Mesendoderm (in vitro differentiated cells): ENCODE measurements at regions not wholly inside any gene's neighbourhood (a gene's known extent, or its start where the extent isn't known, plus 50 kb on each side); places are given as distances from the start of the nearest gene placed in this dataset.
"Not testable (repeated sequence)": the region's sequence is repeated elsewhere in the genome, so short reads cannot be mapped to it uniquely, and the experiment has no call there.

Experiments
- DNase-seq: peaks from one replicate; pipeline ENCODE4 v3.0.0; 2013
- H2AK5ac ChIP-seq: 2 replicates; pipeline ENCODE4 v1.6.1; 2013; ENCODE audit warnings: low read length, inconsistent platforms
- H2BK120ac ChIP-seq: 2 replicates; pipeline ENCODE4 v1.6.1; 2013; ENCODE audit warnings: low read depth, mild to moderate bottlenecking, low read length, moderate library complexity, mixed read lengths
- H2BK15ac ChIP-seq: replicated peaks from 2 replicates; pipeline ENCODE4 v1.6.1; 2013; ENCODE audit warnings: low read depth, mild to moderate bottlenecking, moderate library complexity
- H2BK5ac ChIP-seq: 2 replicates; pipeline ENCODE4 v1.6.1; 2013; ENCODE audit warnings: low read length, inconsistent platforms
- H3K18ac ChIP-seq: 2 replicates; pipeline ENCODE4 v1.6.1; 2013; ENCODE audit warnings: mild to moderate bottlenecking, low read length, mixed read lengths
- H3K23ac ChIP-seq: one replicate; pipeline ENCODE4 v1.6.1; 2013; ENCODE audit warnings: low read length
- H3K27ac ChIP-seq: 2 replicates; pipeline ENCODE4 v1.5.1; 2013; ENCODE audit warnings: low read depth, mild to moderate bottlenecking, inconsistent platforms, low read length, moderate library complexity
- H3K27me3 ChIP-seq: 2 replicates; pipeline ENCODE4 v1.6.1; 2013; ENCODE audit warnings: low read length, control low read depth, mild to moderate bottlenecking, inconsistent platforms; ENCODE audit not compliant: insufficient read depth, poor library complexity
- H3K36me3 ChIP-seq: 2 replicates; pipeline ENCODE4 v1.6.1; 2013; ENCODE audit warnings: low read length, inconsistent platforms; ENCODE audit not compliant: control insufficient read depth, insufficient read depth
- H3K4ac ChIP-seq: one replicate; pipeline ENCODE4 v1.6.1; 2013; ENCODE audit warnings: low read depth, mild to moderate bottlenecking, low read length, moderate library complexity
- H3K4me1 ChIP-seq: 2 replicates; pipeline ENCODE4 v1.6.1; 2013; ENCODE audit warnings: low read depth, low read length, inconsistent platforms; ENCODE audit not compliant: control insufficient read depth
- H3K4me2 ChIP-seq: 2 replicates; pipeline ENCODE4 v1.6.1; 2013; ENCODE audit warnings: low read length
- H3K4me3 ChIP-seq: 2 replicates; pipeline ENCODE4 v1.5.1; 2013; ENCODE audit warnings: mild to moderate bottlenecking, low read length
- H3K56ac ChIP-seq: one replicate; pipeline ENCODE4 v1.6.1; 2013; ENCODE audit warnings: low read length
- H3K79me1 ChIP-seq: 2 replicates; pipeline ENCODE4 v1.6.1; 2013; ENCODE audit warnings: low read length, inconsistent platforms
- H3K79me2 ChIP-seq: 2 replicates; pipeline ENCODE4 v1.6.1; 2013; ENCODE audit warnings: mild to moderate bottlenecking, low read length; ENCODE audit not compliant: control insufficient read depth, insufficient read depth
- H3K9ac ChIP-seq: 2 replicates; pipeline ENCODE4 v1.6.1; 2013; ENCODE audit warnings: low read length, inconsistent platforms
- H4K5ac ChIP-seq: one replicate; pipeline ENCODE4 v1.6.1; 2013; ENCODE audit warnings: low read length
- H4K8ac ChIP-seq: one replicate; pipeline ENCODE4 v1.6.1; 2013; ENCODE audit warnings: low read depth, mild to moderate bottlenecking, control low read depth, low read length, moderate library complexity
- WGBS: extraction: QIAGEN DNeasy Blood & Tissue Kit; methylation state at CpG from one replicate; pipeline ENCODE4 v1.1.7; 2013; ENCODE audit warnings: low lambda C conversion rate, missing lambda C conversion rate; ENCODE audit not compliant: insufficient coverage; ENCODE audit errors: extremely low coverage; 5-methylcytosine and 5-hydroxymethylcytosine counted together

DNA sequence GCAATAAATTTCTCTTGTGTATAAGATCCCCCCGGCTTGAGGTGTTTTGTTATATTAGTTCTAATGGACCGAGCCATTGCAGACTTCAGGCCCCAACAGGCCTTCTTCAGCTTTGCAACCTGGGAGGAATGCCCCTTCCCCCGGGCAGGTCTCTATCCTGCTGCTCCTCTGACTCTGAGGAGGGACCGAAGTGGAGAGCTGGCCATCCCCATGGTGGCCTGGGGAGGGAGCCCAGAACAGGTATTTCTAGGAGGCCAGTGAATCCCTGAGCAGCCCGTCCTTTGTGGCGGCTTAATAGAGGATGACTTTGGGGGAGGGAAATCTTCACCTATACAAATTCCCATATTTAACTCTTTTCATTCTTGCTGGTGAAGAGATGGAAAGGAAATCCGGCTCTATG lies 715.8 kb upstream of the SOX11 start:
- no peak overlapping the region for H3K4me2 ChIP-seq
- no peak overlapping the region for H3K18ac ChIP-seq
- H3K36me3 ChIP-seq: no peaks in the 10 kb centered on the region
- H4K5ac ChIP-seq: no peak overlapping the region
- no peak overlapping the region for H3K23ac ChIP-seq
- no peak overlapping the region for H4K8ac ChIP-seq
- no peak overlapping the region for H3K4ac ChIP-seq
- H3K79me1 ChIP-seq: no peaks in the 10 kb centered on the region
- no peaks in the 10 kb centered on the region for H3K4me1 ChIP-seq
- no peak overlapping the region for H2BK120ac ChIP-seq
- no peak overlapping the region for H3K4me3 ChIP-seq
- no peak overlapping the region for H3K56ac ChIP-seq
- no peaks in the 10 kb centered on the region for H3K79me2 ChIP-seq
- no peak overlapping the region for H2BK15ac ChIP-seq
- no peaks in the 10 kb centered on the region for H3K27me3 ChIP-seq
- no peak overlapping the region for H2BK5ac ChIP-seq
- WGBS: no CpG with 5 or more reads among the region's 7 CpGs
- H3K9ac ChIP-seq: no peak overlapping the region
- DNase-seq: peak; percentile 54
- H3K27ac ChIP-seq: no peak overlapping the region
- no peak overlapping the region for H2AK5ac ChIP-seq

- no peaks in the 10 kb centered on the region for H3K36me3 ChIP-seq
- WGBS: no CpG with 5 or more reads among the region's 11 CpGs
- H4K8ac ChIP-seq: no peak overlapping the region
- H2BK120ac ChIP-seq: no peak overlapping the region
- no peak overlapping the region for H3K4me3 ChIP-seq
- no peaks in the 10 kb centered on the region for H3K79me2 ChIP-seq
- H3K23ac ChIP-seq: no peak overlapping the region
- no peaks in the 10 kb centered on the region for H3K4me1 ChIP-seq
- no peak overlapping the region for H3K4ac ChIP-seq
- H2BK5ac ChIP-seq: no peak overlapping the region
- no peak overlapping the region for H4K5ac ChIP-seq
- no peak overlapping the region for H3K27ac ChIP-seq
- H3K27me3 ChIP-seq: no peaks in the 10 kb centered on the region
- no peak for DNase-seq
- no peak overlapping the region for H3K4me2 ChIP-seq
- no peak overlapping the region for H3K18ac ChIP-seq
- no peak overlapping the region for H3K9ac ChIP-seq
- no peak overlapping the region for H3K56ac ChIP-seq
- no peak overlapping the region for H2BK15ac ChIP-seq
- no peak overlapping the region for H2AK5ac ChIP-seq
- H3K79me1 ChIP-seq: no peaks in the 10 kb centered on the region
Observed at GRCh38 chr2:4979111-4979510, 713.1 kb upstream of the SOX11 start.

DNA sequence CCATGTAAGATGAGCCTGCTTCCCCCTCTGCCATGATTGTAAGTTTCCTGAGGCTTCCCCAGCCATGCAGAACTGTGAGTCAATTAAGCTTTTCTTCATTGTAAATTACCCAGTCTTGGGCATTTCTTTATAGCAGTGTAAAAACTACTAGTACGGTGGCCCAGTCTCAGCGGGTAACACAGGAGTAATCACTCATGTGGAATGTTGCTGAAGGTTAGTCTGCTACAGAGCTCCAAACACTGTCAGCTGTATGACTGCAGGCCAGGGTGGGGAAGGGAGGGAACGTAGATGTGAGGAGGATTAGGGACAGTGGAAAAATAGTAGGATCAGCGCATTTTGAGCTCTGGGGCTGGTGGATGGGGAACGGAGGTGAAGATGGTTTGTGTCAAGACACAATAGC lies 711.2 kb upstream of the SOX11 start:
- WGBS: no CpG with 5 or more reads among the region's 5 CpGs
- Histone ChIP-seq H3K4me3 (no peak overlapping the region), H3K4me2 (no peak overlapping the region), H3K4ac (no peak overlapping the region), H3K27ac (no peak overlapping the region), H4K5ac (no peak overlapping the region), H2BK15ac (no peak overlapping the region), H2AK5ac (no peak overlapping the region), H3K79me1 (no peaks in the 10 kb centered on the region), H3K18ac (no peak overlapping the region), H3K36me3 (no peaks in the 10 kb centered on the region), H3K23ac (no peak overlapping the region), H2BK5ac (no peak overlapping the region), H4K8ac (no peak overlapping the region), H3K79me2 (no peaks in the 10 kb centered on the region), H3K27me3 (no peaks in the 10 kb centered on the region), H3K4me1 (no peaks in the 10 kb centered on the region), H3K56ac (no peak overlapping the region), H3K9ac (no peak overlapping the region), H2BK120ac (no peak overlapping the region)
- peak; percentile 15 for DNase-seq

GRCh38 chr2:4981802-4982409 lies 710.3 kb upstream of the SOX11 start:
- Histone ChIP-seq H2BK15ac (no peak overlapping the region), H3K79me2 (no peaks in the 10 kb centered on the region), H3K4ac (no peak overlapping the region), H3K27ac (no peak overlapping the region), H3K4me1 (no peaks in the 10 kb centered on the region), H3K9ac (no peak overlapping the region), H3K56ac (no peak overlapping the region), H3K4me3 (no peak overlapping the region), H2BK120ac (no peak overlapping the region), H3K18ac (no peak overlapping the region), H4K5ac (no peak overlapping the region), H3K23ac (no peak overlapping the region), H3K79me1 (no peaks in the 10 kb centered on the region), H2BK5ac (no peak overlapping the region), H3K27me3 (no peaks in the 10 kb centered on the region), H2AK5ac (no peak overlapping the region), H3K4me2 (no peak overlapping the region), H3K36me3 (no peaks in the 10 kb centered on the region), H4K8ac (no peak overlapping the region)
- WGBS: no CpG with 5 or more reads among the region's 1 CpG
- DNase-seq: no peak

- not testable (repeated sequence) for H3K4me1 ChIP-seq, H3K18ac ChIP-seq, H4K8ac ChIP-seq, H2BK15ac ChIP-seq, H3K36me3 ChIP-seq, H3K9ac ChIP-seq, H2BK5ac ChIP-seq, H3K27ac ChIP-seq, H3K79me1 ChIP-seq, H2AK5ac ChIP-seq, H4K5ac ChIP-seq, H3K23ac ChIP-seq, H3K79me2 ChIP-seq, H3K27me3 ChIP-seq, H3K4me3 ChIP-seq, H3K4me2 ChIP-seq, DNase-seq, H3K56ac ChIP-seq, H2BK120ac ChIP-seq, H3K4ac ChIP-seq
- no CpG with 5 or more reads among the region's 5 CpGs for WGBS
Observed at GRCh38 chr2:4988444-4988843, 703.7 kb upstream of the SOX11 start.

- H3K27me3 ChIP-seq: no peaks in the 10 kb centered on the region
- no peak overlapping the region for H4K5ac ChIP-seq
- no peaks in the 10 kb centered on the region for H3K36me3 ChIP-seq
- no peak overlapping the region for H3K9ac ChIP-seq
- H3K23ac ChIP-seq: no peak overlapping the region
- WGBS: no CpG with 5 or more reads among the region's 4 CpGs
- no peak overlapping the region for H3K27ac ChIP-seq
- no peak overlapping the region for H3K4me2 ChIP-seq
- no peak overlapping the region for H3K4me3 ChIP-seq
- H3K18ac ChIP-seq: no peak overlapping the region
- no peaks in the 10 kb centered on the region for H3K79me2 ChIP-seq
- no peak overlapping the region for H2BK5ac ChIP-seq
- H3K4me1 ChIP-seq: no peaks in the 10 kb centered on the region
- no peak overlapping the region for H2AK5ac ChIP-seq
- H3K56ac ChIP-seq: no peak overlapping the region
- H2BK15ac ChIP-seq: no peak overlapping the region
- H3K4ac ChIP-seq: no peak overlapping the region
- H3K79me1 ChIP-seq: no peaks in the 10 kb centered on the region
- peak; percentile 61 for DNase-seq
- H2BK120ac ChIP-seq: no peak overlapping the region
- H4K8ac ChIP-seq: no peak overlapping the region
Observed at GRCh38 chr2:4992226-4992625, 700.0 kb upstream of the SOX11 start.
